ENCODE measurements at regions not wholly inside any gene's neighbourhood (a gene's known extent, or its start where the extent isn't known, plus 50 kb on each side); places are given as distances from the start of the nearest gene placed in this dataset.
"Not testable (repeated sequence)": the region's sequence is repeated elsewhere in the genome, so short reads cannot be mapped to it uniquely, and the experiment has no call there.

DNA sequence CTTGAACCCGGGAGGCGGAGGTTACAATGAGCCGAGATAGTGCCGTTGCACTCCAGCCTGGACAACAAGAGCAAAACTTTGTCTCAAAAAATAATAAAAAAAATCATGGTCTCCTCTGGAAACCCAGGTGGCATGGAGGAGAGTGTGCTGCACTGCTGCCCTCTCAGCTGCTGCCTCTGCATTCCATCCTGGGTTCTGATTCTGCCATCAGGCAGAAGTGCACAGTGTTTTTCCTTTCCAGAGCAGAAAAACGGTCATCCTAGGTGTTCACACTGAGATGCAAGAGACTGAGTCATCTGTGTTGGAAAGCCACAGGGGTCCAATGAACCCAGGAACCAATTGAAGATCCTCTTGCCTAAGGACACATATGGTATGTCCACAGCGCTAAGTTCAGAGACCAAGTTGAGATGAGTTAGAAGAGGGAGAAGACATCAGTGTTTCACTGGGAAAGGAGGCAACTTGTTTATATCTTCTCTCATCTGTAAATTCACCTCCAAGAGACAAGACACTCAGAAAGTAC is 88.8 kb upstream of the DMRT1 start:
- TF ChIP-seq CTCF (IDR thresholded peaks at IDR 0.05; ENCODE audit: extremely low read depth, insufficient read depth, missing control alignments), result no peak
- in situ Hi-C loops (cut with MboI; ENCODE audit: low pct_unique_long_range_greater_than_20kb, low sequenced_read_pairs, unreplicated experiment), result loop anchor here (10.0 kb wide), 1 partner anchor 58 kb away; no protein-coding TSS in a partner anchor
- no peak for DNase-seq (ENCODE audit: low spot score)

DNA sequence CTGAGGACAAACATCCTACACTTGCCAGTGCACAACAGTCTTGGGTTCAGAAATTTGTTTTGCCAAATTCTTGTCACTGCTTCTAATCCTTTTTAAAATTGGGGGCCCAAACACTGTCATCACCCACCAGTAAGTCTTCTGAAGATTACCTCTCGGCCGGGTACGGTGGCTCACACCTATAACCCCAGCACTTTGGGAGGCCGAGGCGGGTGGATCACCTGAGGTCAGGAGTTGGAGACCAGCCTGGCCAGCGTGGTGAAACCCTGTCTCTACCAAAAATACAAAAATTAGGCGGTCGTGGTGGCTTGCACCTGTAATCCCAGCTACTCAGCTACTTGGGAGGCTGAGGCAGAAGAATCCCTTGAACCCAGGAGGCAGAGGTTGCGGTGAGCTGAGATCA is 87.8 kb upstream of the DMRT1 start:
- in situ Hi-C loops (cut with MboI; ENCODE audit: low pct_unique_long_range_greater_than_20kb, low sequenced_read_pairs, unreplicated experiment), result loop anchor here (10.0 kb wide), 1 partner anchor 59 kb away; no protein-coding TSS in a partner anchor
- DNase-seq (ENCODE audit: low spot score), result not testable (repeated sequence)

DNA sequence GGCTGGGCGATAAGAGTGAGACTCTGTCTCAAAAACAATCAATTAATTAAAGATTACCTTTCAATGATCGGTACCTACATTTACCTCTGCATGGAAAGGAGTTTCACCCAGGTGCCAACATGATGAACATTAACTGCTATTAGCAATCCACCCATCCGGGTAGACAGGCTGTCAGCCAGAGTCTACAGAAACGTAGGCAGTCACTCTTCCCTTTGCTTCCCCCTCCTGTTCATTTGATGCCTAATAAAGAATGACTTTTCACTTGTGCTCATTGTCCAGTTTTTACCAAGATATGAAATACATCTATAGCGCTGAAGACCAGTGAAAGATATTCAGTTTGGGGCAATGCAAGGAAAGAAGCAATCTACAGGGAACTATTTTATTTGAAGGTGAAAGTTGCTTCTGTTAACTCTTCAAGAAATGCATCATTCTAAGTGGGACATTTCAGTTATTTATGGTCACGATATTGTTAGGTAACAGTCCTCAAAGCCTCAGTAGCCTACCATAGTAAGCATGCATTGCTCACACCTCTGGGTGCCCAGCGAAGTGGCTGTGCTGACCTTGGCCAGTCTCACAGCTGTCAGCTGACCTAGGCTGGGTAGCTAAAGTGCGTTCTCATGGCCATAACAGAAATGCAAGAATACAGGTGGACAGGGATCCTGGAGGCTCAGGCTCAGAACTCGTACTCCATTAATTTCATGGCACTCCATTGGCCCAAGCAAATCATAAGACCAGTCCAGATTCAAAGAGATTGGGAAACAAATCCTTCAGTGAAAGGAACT is 87.2 kb upstream of the DMRT1 start:
- TF ChIP-seq CTCF (IDR thresholded peaks at IDR 0.05; ENCODE audit: extremely low read depth, insufficient read depth, missing control alignments), result no peak
- in situ Hi-C loops (cut with MboI; ENCODE audit: low pct_unique_long_range_greater_than_20kb, low sequenced_read_pairs, unreplicated experiment), result loop anchor here (10.0 kb wide), 1 partner anchor 60 kb away; no protein-coding TSS in a partner anchor
- no peak for DNase-seq (ENCODE audit: low spot score)

DNA sequence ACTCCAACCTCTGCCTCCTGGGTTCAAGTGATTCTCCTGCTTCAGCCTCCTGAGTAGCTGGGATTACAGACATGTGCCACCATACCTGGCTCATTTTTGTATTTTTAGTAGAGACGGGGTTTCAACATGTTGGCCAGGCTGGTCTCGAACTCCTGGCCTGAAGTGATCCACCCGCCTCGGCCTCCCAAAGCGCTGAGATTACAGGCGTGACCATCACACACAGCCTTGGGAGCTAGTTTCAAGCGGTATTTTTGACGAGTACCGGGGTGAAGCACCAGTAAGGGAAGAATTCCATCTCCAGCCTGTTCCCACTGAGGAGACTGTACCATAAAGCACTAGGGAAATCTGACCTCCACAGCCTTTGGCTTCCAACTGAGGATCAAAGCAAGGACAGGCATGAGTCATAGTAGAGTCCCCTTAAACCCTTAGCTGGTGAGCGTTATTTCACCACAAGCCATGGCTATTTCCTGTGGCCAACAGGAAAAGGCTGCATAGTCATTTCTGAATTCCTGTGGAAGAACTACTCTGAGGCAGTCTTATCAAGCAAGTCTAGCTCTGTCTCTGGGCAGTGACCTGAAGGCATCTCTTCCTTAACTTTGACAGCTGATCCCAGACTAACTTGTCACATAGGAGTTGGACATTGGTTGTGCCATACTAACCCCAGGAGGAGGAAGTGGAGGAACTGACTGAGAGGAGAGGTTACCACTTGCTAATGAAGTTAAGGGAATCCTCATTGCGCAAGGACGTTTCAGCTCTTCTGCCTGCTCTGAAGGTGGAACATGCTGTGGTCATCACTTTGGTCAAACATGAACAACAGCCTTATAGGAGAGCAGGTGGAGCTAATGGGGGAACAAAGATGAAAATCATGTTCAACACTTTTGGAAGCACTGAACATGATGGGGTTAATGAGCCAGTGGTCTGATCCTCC is 85.8 kb upstream of the DMRT1 start:
- in situ Hi-C loops (cut with MboI; ENCODE audit: low pct_unique_long_range_greater_than_20kb, low sequenced_read_pairs, unreplicated experiment), result loop anchor here (10.0 kb wide), 1 partner anchor 61 kb away; no protein-coding TSS in a partner anchor
- DNase-seq (ENCODE audit: low spot score), result no peak
- no peak for TF ChIP-seq CTCF (IDR thresholded peaks at IDR 0.05; ENCODE audit: extremely low read depth, insufficient read depth, missing control alignments)

DNA sequence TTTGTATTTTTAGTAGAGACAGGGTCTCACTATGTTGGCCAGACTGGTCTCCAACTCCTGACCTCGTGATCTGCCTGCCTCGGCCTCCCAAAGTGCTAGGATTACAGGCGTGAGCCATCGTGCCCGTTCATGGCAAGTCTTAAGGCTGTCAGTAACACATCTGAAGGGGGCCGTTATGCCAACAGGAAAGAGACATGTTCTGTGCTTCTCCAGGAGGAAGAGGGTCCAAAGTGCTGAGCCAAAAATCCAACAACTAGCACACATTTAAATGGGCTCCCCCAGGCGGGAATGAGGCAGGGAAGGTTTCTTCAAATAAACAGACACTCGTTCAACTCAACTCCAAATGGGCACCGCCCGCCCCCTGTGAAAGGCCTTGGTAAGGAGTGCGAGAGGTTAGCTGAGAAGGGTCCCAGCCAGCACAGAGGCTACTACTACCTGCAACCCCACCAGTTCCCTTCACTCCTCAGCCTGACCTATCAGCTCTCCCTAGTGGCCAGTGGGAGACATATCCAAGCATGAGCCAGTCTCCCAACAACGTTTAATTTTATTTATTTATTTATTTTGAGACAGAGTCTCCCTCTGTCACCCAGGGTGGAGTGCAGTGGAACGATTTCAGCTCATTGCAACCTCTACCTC is 84.1 kb upstream of the DMRT1 start:
- in situ Hi-C loops (cut with MboI; ENCODE audit: low pct_unique_long_range_greater_than_20kb, low sequenced_read_pairs, unreplicated experiment), result loop anchor here (10.0 kb wide), 1 partner anchor 63 kb away; no protein-coding TSS in a partner anchor
- peak; percentile 60 for TF ChIP-seq CTCF (IDR thresholded peaks at IDR 0.05; ENCODE audit: extremely low read depth, insufficient read depth, missing control alignments)
- peak; percentile 42 for DNase-seq (ENCODE audit: low spot score)

DNA sequence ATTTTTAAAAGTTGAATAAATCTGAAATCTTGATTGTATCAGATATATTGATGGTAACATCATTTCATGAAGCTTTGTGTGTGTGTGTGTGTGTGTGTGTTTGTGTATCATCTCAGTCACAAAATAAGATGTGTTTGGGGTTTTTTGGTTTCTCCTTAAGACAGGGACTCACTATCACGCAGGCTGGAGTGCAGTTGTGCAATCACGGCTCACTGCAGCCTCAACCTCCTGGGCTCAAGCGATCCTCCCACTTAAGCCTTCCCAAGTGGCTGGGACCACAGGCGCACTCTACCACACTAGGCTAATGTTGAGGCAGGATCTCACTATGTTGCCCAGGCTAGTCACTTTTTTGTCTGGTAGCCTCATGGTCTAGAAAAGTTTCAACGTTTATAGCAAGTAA is 83.4 kb upstream of the DMRT1 start:
- no peak for DNase-seq (ENCODE audit: low spot score)
- in situ Hi-C loops (cut with MboI; ENCODE audit: low pct_unique_long_range_greater_than_20kb, low sequenced_read_pairs, unreplicated experiment), result loop anchor here (10.0 kb wide), 1 partner anchor 63 kb away; no protein-coding TSS in a partner anchor
- no peak for TF ChIP-seq CTCF (IDR thresholded peaks at IDR 0.05; ENCODE audit: extremely low read depth, insufficient read depth, missing control alignments)
